Astrocyte of the spinal cord (primary cell): ENCODE measurements at regions not wholly inside any gene's neighbourhood (a gene's known extent, or its start where the extent isn't known, plus 50 kb on each side); places are given as distances from the start of the nearest gene placed in this dataset.

Experiments used
- DNase-seq: peaks from one replicate; pipeline ENCODE4 v3.0.0; 2011; ENCODE audit warnings: low read depth, low spot score
- H3K4me3 ChIP-seq: 2 replicates; pipeline ENCODE4 v1.5.1; 2011; ENCODE audit warnings: low read depth, mild to moderate bottlenecking, low read length, moderate library complexity
- in situ Hi-C: cut with HindIII; loops from 2 replicates; pipeline ENCODE4 v1.10.0; 2017; ENCODE audit warnings: low sequenced_read_pairs
- TF ChIP-seq, protein P1 (sequence below): IDR thresholded peaks from 2 replicates; pipeline ENCODE4 v1.5.1; 2012; ENCODE audit warnings: low read depth, mild to moderate bottlenecking, low read length, inconsistent platforms

DNA sequence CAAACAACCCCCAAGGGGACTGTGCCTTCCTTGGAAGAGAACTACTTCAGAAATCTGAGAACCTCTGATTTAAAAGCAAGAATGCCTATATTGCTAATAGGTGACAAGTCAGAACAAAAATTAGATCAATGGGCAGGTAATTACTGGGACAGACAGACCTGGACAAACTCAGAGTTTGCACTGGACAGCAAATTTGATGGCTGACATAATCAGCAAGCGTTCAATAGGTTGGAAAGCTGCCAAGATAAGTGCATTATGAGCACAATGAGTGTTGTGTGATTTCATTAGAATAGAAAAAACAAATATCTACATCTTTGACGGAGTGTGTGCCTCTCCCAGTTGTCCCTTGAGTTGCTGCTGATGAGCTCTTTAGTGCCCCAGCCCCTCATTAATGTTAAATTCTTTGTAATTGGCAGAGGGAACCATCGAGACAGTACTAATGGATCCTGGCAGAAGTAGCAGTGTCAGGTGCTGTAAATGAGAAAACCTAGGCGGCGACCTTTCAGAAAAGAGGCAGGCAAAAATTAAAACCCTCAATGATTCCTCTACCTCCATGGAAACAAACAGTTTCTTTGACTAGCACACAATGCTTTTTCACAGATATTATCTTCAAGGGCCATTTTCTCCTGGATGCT, 116.5 kb upstream of the COL21A1 start:
- TF ChIP-seq, protein P1, sequence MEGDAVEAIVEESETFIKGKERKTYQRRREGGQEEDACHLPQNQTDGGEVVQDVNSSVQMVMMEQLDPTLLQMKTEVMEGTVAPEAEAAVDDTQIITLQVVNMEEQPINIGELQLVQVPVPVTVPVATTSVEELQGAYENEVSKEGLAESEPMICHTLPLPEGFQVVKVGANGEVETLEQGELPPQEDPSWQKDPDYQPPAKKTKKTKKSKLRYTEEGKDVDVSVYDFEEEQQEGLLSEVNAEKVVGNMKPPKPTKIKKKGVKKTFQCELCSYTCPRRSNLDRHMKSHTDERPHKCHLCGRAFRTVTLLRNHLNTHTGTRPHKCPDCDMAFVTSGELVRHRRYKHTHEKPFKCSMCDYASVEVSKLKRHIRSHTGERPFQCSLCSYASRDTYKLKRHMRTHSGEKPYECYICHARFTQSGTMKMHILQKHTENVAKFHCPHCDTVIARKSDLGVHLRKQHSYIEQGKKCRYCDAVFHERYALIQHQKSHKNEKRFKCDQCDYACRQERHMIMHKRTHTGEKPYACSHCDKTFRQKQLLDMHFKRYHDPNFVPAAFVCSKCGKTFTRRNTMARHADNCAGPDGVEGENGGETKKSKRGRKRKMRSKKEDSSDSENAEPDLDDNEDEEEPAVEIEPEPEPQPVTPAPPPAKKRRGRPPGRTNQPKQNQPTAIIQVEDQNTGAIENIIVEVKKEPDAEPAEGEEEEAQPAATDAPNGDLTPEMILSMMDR = no peak
- DNase-seq = no peak
- in situ Hi-C loops = loop anchor here (25.0 kb wide), 1 partner anchor 223 kb away; no protein-coding TSS in a partner anchor

DNA sequence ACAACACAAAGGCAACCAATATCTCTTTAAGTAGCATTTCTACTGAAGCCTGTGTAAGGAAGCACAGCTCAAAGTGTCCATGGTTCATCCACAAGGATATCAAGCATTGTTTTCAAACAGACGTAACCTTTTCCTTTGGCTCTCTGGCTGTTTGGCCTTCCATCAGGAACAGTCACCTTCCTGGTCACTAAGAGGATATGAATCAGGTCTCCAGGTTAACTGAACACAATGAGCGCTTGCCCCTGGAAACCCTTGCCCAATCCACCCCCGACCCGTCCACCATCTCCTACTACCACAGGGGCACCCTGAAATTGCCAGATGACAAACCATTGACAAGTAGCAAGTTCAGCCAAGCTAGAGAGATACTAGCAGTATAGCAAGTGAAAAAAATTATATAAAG, 114.4 kb upstream of the COL21A1 start:
- no peak for DNase-seq
- TF ChIP-seq, protein P1 = no peak
- H3K4me3 ChIP-seq = no peak overlapping the region
- in situ Hi-C loops = loop anchor here (25.0 kb wide), 1 partner anchor 225 kb away; no protein-coding TSS in a partner anchor

More for the DNA sequence above, 116.5 kb upstream of the COL21A1 start:
- H3K4me3 ChIP-seq = no peak overlapping the region

GRCh38 chr6:56359201-56359899, 112.0 kb upstream of the COL21A1 start:
- TF ChIP-seq, protein P1 = peak; percentile 66
- H3K4me3 ChIP-seq = no peak overlapping the region
- in situ Hi-C loops = loop anchor here (25.0 kb wide), 1 partner anchor 228 kb away; no protein-coding TSS in a partner anchor
- peak; percentile 72 for DNase-seq

GRCh38 chr6:56357616-56358373, 110.4 kb upstream of the COL21A1 start:
- in situ Hi-C loops = loop anchor here (25.0 kb wide), 1 partner anchor 230 kb away; no protein-coding TSS in a partner anchor
- H3K4me3 ChIP-seq = no peak overlapping the region
- DNase-seq = peak; percentile 54
- TF ChIP-seq, protein P1 = no peak

GRCh38 chr6:56356426-56356825, 109.0 kb upstream of the COL21A1 start:
- TF ChIP-seq, protein P1 = no peak
- in situ Hi-C loops = loop anchor here (25.0 kb wide), 1 partner anchor 231 kb away; no protein-coding TSS in a partner anchor
- no peak overlapping the region for H3K4me3 ChIP-seq
- DNase-seq = peak; percentile 40

GRCh38 chr6:56353860-56354259, 106.5 kb upstream of the COL21A1 start:
- in situ Hi-C loops = loop anchor here (25.0 kb wide), 1 partner anchor 233 kb away; no protein-coding TSS in a partner anchor
- no peak for DNase-seq
- TF ChIP-seq, protein P1 = no peak

More at GRCh38 chr6:56353860-56354259, 106.5 kb upstream of the COL21A1 start:
- H3K4me3 ChIP-seq = no peak overlapping the region
